Tibial nerve (tissue), 4 donors: ENCODE measurements at regions not wholly inside any gene's neighbourhood (a gene's known extent, or its start where the extent isn't known, plus 50 kb on each side); places are given as distances from the start of the nearest gene placed in this dataset.

Source experiments
- DNase-seq, 2 donors: peaks; one replicate each; pipeline ENCODE4 v3.0.0-alpha.2; 2019; ENCODE audit warnings: low spot score in 2 of 2
- H3K27ac ChIP-seq, 4 donors: fragments of 200-600 bp; sonication (generic) in 3 of 4; one replicate each; pipeline ENCODE4 v1.5.1; 2017 to 2019; ENCODE audit warnings: mild to moderate bottlenecking in 1 of 4
- H3K27me3 ChIP-seq, 2 donors: fragments of 200-600 bp; sonication (generic) in 1 of 2; one replicate each; pipeline versions ENCODE4 v1.5.1 to v1.6.0; 2017 to 2019
- H3K36me3 ChIP-seq, 3 donors: fragments of 200-600 bp; sonication (generic); one replicate each; pipeline ENCODE4 v1.5.1; 2018 to 2019
- H3K4me1 ChIP-seq, 4 donors: fragments of 200-600 bp; sonication (generic) in 3 of 4; one replicate each; pipeline ENCODE4 v1.5.1; 2017 to 2019
- H3K4me3 ChIP-seq, 4 donors: fragments of 200-600 bp; sonication (generic) in 3 of 4; one replicate each; pipeline ENCODE4 v1.5.1; 2017 to 2019; ENCODE audit warnings: mild to moderate bottlenecking in 1 of 4, moderate library complexity in 1 of 4
- H3K9me3 ChIP-seq, 4 donors: fragments of 200-600 bp; sonication (generic) in 3 of 4; one replicate each; pipeline ENCODE4 v1.5.1; 2017 to 2019
- EP300 ChIP-seq, 2 donors: sonication (generic); formaldehyde crosslinking; IDR thresholded peaks; one replicate each; pipeline ENCODE4 v1.6.1; 2017; ENCODE audit warnings: antibody characterized with exemption in 2 of 2, mild to moderate bottlenecking in 1 of 2
- POLR2A ChIP-seq, 2 donors: fragments of 450-650 bp; IDR thresholded peaks; one replicate each; pipeline ENCODE4 v1.6.1; 2017; ENCODE audit warnings: antibody characterized with exemption in 2 of 2, mild to moderate bottlenecking in 2 of 2, moderate library complexity in 2 of 2
- WGBS, 2 donors: methylation state at CpG; one replicate each; pipeline ENCODE4 v1.1.5; 2018; 5-methylcytosine and 5-hydroxymethylcytosine counted together
- TF ChIP-seq, protein P1 (sequence below), 5 experiments: fragments of 200-600 bp in 3 of 5; fragments of 450-650 bp in 2 of 5; sonication (generic) in 3 of 5; IDR thresholded peaks; one replicate each; pipeline ENCODE4 v1.5.1; 2016 to 2019; ENCODE audit warnings: antibody characterized with exemption in 5 of 5, mild to moderate bottlenecking in 3 of 5, moderate library complexity in 2 of 5

DNA sequence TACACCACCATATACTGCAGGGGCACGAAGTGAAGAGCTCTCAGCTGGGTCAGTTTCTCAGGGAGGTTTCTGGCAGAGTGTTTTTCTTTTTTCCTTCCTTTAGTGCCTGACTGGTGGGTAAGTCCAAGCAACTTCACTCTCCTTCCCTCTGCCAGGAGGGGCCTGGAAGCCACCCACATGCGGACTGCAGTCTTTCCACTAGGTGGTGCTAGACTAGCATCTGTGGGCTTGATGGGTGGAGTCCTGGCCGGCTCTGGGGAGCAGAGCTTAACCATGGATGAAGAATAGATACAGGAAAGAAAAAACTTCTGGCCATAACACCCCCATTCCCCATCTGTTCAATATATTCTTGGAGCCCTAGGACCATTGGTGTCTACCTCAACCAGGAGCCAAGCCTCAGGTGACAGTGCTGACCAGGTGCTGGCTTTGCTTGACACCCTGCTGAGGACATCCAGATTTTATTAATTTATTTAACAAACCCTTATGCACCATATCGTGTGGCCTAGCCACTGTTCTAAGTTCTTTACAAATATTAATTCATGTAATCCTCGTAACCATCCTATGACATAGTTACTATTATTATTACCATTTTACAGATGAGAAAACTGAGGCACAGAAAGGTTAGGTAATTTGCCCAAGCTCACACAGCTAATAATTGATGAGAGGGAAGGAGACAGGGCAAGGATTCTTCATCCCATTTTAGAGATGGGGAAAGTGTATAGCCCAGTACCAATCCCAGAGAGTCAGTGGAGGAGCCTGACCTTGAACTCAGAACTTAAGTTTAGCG, 126.7 kb upstream of the CSF3R start:
- WGBS, 2 donors, result 40 to 46% methylated on average over 6 of the region's 6 CpGs
- H3K27me3 ChIP-seq, result peaks cover 0 to 6% of the 10 kb centered on the region in 2 donors

DNA sequence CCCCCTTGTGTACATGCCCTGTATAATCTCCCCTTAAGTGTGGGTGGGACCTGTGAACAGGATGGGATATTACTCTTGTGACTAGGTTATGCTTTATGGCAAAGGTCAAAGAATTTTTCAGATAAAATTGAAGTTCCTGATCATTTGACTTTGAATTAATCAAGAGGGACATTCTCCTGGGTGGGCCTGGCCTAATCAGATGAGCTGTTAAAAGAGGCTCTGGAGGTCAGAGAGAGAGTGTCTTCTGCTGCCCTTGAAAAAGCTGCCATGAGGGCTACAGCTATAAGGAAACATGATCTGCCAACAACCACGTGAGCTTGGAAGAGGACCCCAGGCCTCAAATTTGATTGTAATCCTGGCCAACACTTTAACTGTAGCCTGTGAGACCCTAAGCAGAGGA, 125.6 kb upstream of the CSF3R start:
- no peaks in the 10 kb centered on the region for H3K36me3 ChIP-seq
- no peak for DNase-seq
- H3K4me3 ChIP-seq, result no peak overlapping the region
- H3K27me3 ChIP-seq, result peaks cover 0 to 6% of the 10 kb centered on the region in 2 donors
- no peak overlapping the region for H3K27ac ChIP-seq
- no peaks in the 10 kb centered on the region for H3K9me3 ChIP-seq
- no peaks in the 10 kb centered on the region for H3K4me1 ChIP-seq
- TF ChIP-seq, protein P1, sequence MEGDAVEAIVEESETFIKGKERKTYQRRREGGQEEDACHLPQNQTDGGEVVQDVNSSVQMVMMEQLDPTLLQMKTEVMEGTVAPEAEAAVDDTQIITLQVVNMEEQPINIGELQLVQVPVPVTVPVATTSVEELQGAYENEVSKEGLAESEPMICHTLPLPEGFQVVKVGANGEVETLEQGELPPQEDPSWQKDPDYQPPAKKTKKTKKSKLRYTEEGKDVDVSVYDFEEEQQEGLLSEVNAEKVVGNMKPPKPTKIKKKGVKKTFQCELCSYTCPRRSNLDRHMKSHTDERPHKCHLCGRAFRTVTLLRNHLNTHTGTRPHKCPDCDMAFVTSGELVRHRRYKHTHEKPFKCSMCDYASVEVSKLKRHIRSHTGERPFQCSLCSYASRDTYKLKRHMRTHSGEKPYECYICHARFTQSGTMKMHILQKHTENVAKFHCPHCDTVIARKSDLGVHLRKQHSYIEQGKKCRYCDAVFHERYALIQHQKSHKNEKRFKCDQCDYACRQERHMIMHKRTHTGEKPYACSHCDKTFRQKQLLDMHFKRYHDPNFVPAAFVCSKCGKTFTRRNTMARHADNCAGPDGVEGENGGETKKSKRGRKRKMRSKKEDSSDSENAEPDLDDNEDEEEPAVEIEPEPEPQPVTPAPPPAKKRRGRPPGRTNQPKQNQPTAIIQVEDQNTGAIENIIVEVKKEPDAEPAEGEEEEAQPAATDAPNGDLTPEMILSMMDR (IDR thresholded peaks at IDR 0.05), result no peak
- TF ChIP-seq POLR2A (IDR thresholded peaks at IDR 0.05), result no peak
- WGBS, 2 donors, result 44 to 47% methylated on average over 1 of the region's 1 CpG

More for the DNA sequence above, 126.7 kb upstream of the CSF3R start:
- Histone ChIP-seq H3K9me3 (no peaks in the 10 kb centered on the region), H3K4me1 (no peaks in the 10 kb centered on the region), H3K36me3 (no peaks in the 10 kb centered on the region), H3K4me3 (no peak overlapping the region), H3K27ac (no peak overlapping the region)
- no peak for TF ChIP-seq EP300 (IDR thresholded peaks at IDR 0.05)
- TF ChIP-seq, protein P1 (IDR thresholded peaks at IDR 0.05), result peak; percentile 34 to 57 (median 45)
- DNase-seq, result peak in 1 of 2 donors; percentile 6

DNA sequence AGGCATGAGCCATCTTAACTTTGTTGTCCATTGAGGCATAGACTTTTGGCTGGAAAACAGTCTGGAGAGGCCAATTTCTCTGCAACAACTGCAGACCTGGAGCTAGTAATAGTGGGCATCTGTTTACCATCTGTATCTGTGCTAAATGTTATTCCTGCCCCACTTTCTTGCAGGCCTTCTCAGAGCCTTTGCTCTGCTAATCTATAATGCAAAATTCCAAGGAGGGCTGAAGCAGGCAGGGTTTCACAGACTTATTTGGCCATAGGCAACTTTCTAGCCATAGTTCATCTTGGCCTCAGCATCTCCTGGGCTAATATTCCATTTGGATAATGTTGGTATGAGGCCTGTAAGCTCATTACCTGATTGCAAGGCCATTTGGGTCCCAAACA, 124.5 kb upstream of the CSF3R start:
- Histone ChIP-seq H3K4me1 (no peaks in the 10 kb centered on the region), H3K9me3 (no peaks in the 10 kb centered on the region), H3K4me3 (no peak overlapping the region), H3K27ac (no peak overlapping the region), H3K36me3 (no peaks in the 10 kb centered on the region), H3K27me3 (no peaks in the 10 kb centered on the region)
- no peak for DNase-seq
- no peak for TF ChIP-seq POLR2A (IDR thresholded peaks at IDR 0.05)
- TF ChIP-seq, protein P1 (IDR thresholded peaks at IDR 0.05), result no peak
- TF ChIP-seq EP300 (IDR thresholded peaks at IDR 0.05), result no peak

DNA sequence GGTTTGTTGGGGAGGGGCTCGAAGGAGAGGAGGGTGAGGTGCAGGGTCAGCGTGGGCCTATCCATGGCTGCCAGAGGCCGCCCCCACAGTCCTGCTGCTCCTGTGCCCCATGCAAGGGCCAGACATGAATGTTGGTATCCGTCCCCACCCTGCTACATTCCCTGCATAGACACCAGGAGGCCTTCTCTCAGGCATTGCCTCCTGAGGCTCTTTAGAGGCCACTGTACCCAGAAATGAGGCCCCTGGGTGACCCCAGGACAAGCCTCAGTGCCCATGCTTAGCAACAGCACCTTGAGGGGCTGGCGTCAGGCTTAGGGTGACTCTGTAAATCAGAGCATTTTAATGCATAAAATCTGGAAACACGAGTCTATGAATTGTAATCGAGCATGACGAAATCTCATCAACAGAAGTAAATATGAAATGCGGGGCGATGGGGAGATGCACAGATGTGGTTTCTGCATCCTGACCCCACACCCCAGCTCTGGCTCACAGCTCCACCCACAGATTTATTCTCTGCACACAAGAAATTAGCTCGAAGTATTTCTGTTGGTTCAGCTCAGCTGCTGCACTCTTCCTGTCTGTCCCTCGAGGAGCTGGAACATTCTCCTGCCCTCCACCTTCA, 124.0 kb upstream of the CSF3R start:
- no peak overlapping the region for H3K4me3 ChIP-seq
- H3K27ac ChIP-seq, result no peak overlapping the region
- 64 to 65% methylated on average over 9 to 12 of the region's 12 CpGs for WGBS, 2 donors
- no peaks in the 10 kb centered on the region for H3K36me3 ChIP-seq
- H3K27me3 ChIP-seq, result no peaks in the 10 kb centered on the region
- DNase-seq, result no peak
- H3K4me1 ChIP-seq, result no peaks in the 10 kb centered on the region
- no peaks in the 10 kb centered on the region for H3K9me3 ChIP-seq
- TF ChIP-seq EP300 (IDR thresholded peaks at IDR 0.05) (no peak), POLR2A (IDR thresholded peaks at IDR 0.05) (no peak)
- TF ChIP-seq, protein P1 (IDR thresholded peaks at IDR 0.05), result no peak

DNA sequence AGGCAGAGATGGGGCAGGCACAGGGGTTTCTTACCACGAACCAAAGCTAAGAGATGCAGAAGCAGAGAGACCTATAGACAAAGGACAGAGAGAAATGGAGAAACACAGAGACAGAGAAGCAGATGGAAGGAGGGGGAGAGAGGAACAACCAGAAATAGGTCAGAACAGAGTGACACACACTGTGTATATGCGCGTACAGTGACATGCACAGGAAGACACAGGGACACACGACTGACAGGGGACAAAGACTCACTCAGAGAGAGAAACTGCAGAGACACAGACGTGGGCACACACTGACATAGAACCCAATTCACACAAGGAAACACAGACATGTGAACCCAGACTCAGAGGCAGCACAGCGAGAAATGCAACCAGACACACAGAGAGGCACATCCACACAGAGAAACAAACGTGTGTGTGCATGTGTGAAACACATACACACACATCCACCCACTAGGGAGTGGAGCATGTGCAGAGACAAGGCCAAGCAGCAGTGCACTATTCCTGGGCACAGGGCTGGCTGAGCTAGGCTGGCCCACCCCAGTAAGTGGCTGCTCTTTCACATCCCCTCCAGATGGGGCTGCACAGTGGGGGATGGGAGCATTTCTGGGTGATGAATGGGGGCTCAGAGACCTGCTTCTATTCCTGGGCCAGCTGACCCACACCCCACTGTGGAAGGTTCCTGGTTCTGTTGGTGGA, 123.4 kb upstream of the CSF3R start:
- H3K27me3 ChIP-seq, result no peaks in the 10 kb centered on the region
- WGBS, 2 donors, result 56 to 61% methylated on average over 7 of the region's 7 CpGs
- no peak overlapping the region for H3K4me3 ChIP-seq
- H3K36me3 ChIP-seq, result no peaks in the 10 kb centered on the region
- no peaks in the 10 kb centered on the region for H3K4me1 ChIP-seq
- H3K9me3 ChIP-seq, result no peaks in the 10 kb centered on the region
- DNase-seq, result no peak
- H3K27ac ChIP-seq, result no peak overlapping the region
- TF ChIP-seq POLR2A (IDR thresholded peaks at IDR 0.05) (no peak), EP300 (IDR thresholded peaks at IDR 0.05) (no peak)
- TF ChIP-seq, protein P1 (IDR thresholded peaks at IDR 0.05), result no peak
